Lung (tissue), 11 donors: ENCODE measurements at regions not wholly inside any gene's neighbourhood (a gene's known extent, or its start where the extent isn't known, plus 50 kb on each side); places are given as distances from the start of the nearest gene placed in this dataset.

Source experiments
- ATAC-seq: fragments of 200-7000 bp; cut with Tn5 transposase; one replicate; pipeline ENCODE4 v1.9.1; 2020; ENCODE audit warnings: moderate number of reproducible peaks; ENCODE audit not compliant: insufficient read depth, low FRiP score
- DNase-seq, 3 donors: peaks; one replicate each; pipeline ENCODE4 v3.0.0-alpha.2; 2013 to 2017
- H3K27ac ChIP-seq, 2 donors: one replicate each; pipeline ENCODE4 v1.5.1; 2013; ENCODE audit warnings: mild to moderate bottlenecking in 2 of 2, moderate library complexity in 2 of 2, control low read depth in 1 of 2, inconsistent platforms in 1 of 2, low read depth in 1 of 2, low read length in 1 of 2
- H3K27me3 ChIP-seq, 3 donors: one replicate each; pipeline ENCODE4 v1.5.1; 2013; ENCODE audit warnings: low read length in 2 of 3; ENCODE audit not compliant: control insufficient read depth in 3 of 3, insufficient read depth in 3 of 3
- H3K36me3 ChIP-seq, 4 donors: one replicate each; pipeline ENCODE4 v1.5.1; 2013; ENCODE audit warnings: low read length in 4 of 4, mild to moderate bottlenecking in 1 of 4, moderate library complexity in 1 of 4; ENCODE audit not compliant: control insufficient read depth in 4 of 4, insufficient read depth in 4 of 4
- H3K4me1 ChIP-seq, 5 donors: one replicate each; pipeline ENCODE4 v1.5.1; 2013; ENCODE audit warnings: low read length in 5 of 5, mild to moderate bottlenecking in 2 of 5, moderate library complexity in 1 of 5; ENCODE audit not compliant: control insufficient read depth in 5 of 5, insufficient read depth in 5 of 5
- H3K4me3 ChIP-seq: one replicate; pipeline ENCODE4 v1.5.1; 2013; ENCODE audit warnings: mild to moderate bottlenecking, control low read depth, moderate library complexity
- H3K9ac ChIP-seq, 2 donors: one replicate each; pipeline ENCODE4 v1.5.1; 2013; ENCODE audit warnings: low read length in 2 of 2, control low read depth in 1 of 2; ENCODE audit not compliant: insufficient read depth in 1 of 2
- H3K9me3 ChIP-seq, 4 donors: one replicate each; pipeline ENCODE4 v1.5.1; 2013; ENCODE audit warnings: low read length in 3 of 4, mild to moderate bottlenecking in 1 of 4, moderate library complexity in 1 of 4; ENCODE audit not compliant: control insufficient read depth in 4 of 4, insufficient read depth in 3 of 4
- CTCF ChIP-seq: IDR thresholded peaks from 2 replicates; pipeline ENCODE4 v1.5.1; 2012; ENCODE audit warnings: mild to moderate bottlenecking; ENCODE audit errors: control extremely low read depth, extremely low read depth
- WGBS, 2 donors: extraction: QIAGEN DNeasy Blood & Tissue Kit; methylation state at CpG; one replicate each; pipeline ENCODE4 v1.1.7; 2013; 5-methylcytosine and 5-hydroxymethylcytosine counted together
- donor health status: control.
- donor health status: control.
- donor health status: Bipolar disorder and iron deficiency.
- donor health status: healthy.
- donor health status: DM: yes; HTN: yes; CAD: no.

- DNase-seq: no peak
- Histone ChIP-seq H3K36me3 (no peaks in the 10 kb centered on the region), H3K9ac (no peak overlapping the region), H3K9me3 (peaks cover 0 to 6% (median 0%) of the 10 kb centered on the region in 4 donors), H3K27me3 (no peaks in the 10 kb centered on the region), H3K27ac (no peak overlapping the region), H3K4me3 (no peak overlapping the region), H3K4me1 (no peaks in the 10 kb centered on the region)
- no peak for TF ChIP-seq CTCF
- no peak for ATAC-seq
- 67 to 70% methylated on average over 2 of the region's 2 CpGs for WGBS, 2 donors
These were observed 1264.7 kb downstream of the PCDH7 start for GRCh38 chr4:31984872-31985271.

GRCh38 chr4:31995943-31996901 lies 1276.1 kb downstream of the PCDH7 start:
- TF ChIP-seq CTCF: no peak
- peaks cover 0 to 2% (median 0%) of the 10 kb centered on the region in 4 donors for H3K9me3 ChIP-seq
- WGBS, 2 donors: 88 to 94% methylated on average over 55 of the region's 55 CpGs
- no peaks in the 10 kb centered on the region for H3K4me1 ChIP-seq
- no peak overlapping the region for H3K4me3 ChIP-seq
- H3K9ac ChIP-seq: no peak overlapping the region
- no peak for ATAC-seq
- H3K36me3 ChIP-seq: no peaks in the 10 kb centered on the region
- no peaks in the 10 kb centered on the region for H3K27me3 ChIP-seq
- H3K27ac ChIP-seq: no peak overlapping the region
- DNase-seq: no peak

GRCh38 chr4:31998807-31999206 lies 1278.6 kb downstream of the PCDH7 start:
- WGBS, 2 donors: 69 to 81% methylated on average over 2 of the region's 2 CpGs
- H3K9me3 ChIP-seq: peaks cover 0 to 2% (median 0%) of the 10 kb centered on the region in 4 donors
- DNase-seq (no peak), ATAC-seq (no peak)
- H3K4me1 ChIP-seq: no peaks in the 10 kb centered on the region
- H3K9ac ChIP-seq: no peak overlapping the region
- TF ChIP-seq CTCF: no peak
- no peak overlapping the region for H3K27ac ChIP-seq
- H3K4me3 ChIP-seq: no peak overlapping the region
- H3K27me3 ChIP-seq: no peaks in the 10 kb centered on the region
- no peaks in the 10 kb centered on the region for H3K36me3 ChIP-seq
